GM13977 (cell line): ENCODE measurements at regions not wholly inside any gene's neighbourhood (a gene's known extent, or its start where the extent isn't known, plus 50 kb on each side); places are given as distances from the start of the nearest gene placed in this dataset.

Source experiments
- DNase-seq: peaks from one replicate; pipeline ENCODE4 v3.0.0; 2012; ENCODE audit warnings: low spot score
- in situ Hi-C: fragments of 300-500 bp; cut with MboI; formaldehyde crosslinking; loops from one replicate; pipeline ENCODE4 v1.12.0; 2022; ENCODE audit warnings: low sequenced_read_pairs, low pct_unique_long_range_greater_than_20kb, mixed read lengths, inconsistent platforms; ENCODE audit not compliant: unreplicated experiment
- TF ChIP-seq, protein P1 (sequence below): IDR thresholded peaks from 2 replicates; pipeline ENCODE4 v1.5.1; 2012; ENCODE audit warnings: mild to moderate bottlenecking, control low read depth; ENCODE audit not compliant: insufficient read depth; ENCODE audit errors: extremely low read depth, missing control alignments

- no peak for DNase-seq
- TF ChIP-seq, protein P1, sequence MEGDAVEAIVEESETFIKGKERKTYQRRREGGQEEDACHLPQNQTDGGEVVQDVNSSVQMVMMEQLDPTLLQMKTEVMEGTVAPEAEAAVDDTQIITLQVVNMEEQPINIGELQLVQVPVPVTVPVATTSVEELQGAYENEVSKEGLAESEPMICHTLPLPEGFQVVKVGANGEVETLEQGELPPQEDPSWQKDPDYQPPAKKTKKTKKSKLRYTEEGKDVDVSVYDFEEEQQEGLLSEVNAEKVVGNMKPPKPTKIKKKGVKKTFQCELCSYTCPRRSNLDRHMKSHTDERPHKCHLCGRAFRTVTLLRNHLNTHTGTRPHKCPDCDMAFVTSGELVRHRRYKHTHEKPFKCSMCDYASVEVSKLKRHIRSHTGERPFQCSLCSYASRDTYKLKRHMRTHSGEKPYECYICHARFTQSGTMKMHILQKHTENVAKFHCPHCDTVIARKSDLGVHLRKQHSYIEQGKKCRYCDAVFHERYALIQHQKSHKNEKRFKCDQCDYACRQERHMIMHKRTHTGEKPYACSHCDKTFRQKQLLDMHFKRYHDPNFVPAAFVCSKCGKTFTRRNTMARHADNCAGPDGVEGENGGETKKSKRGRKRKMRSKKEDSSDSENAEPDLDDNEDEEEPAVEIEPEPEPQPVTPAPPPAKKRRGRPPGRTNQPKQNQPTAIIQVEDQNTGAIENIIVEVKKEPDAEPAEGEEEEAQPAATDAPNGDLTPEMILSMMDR = no peak
- in situ Hi-C loops = no loop called here
These were observed 262.6 kb upstream of the HDAC4 start for GRCh38 chr2:239663364-239663924.

GRCh38 chr2:239662413-239663120 lies 261.7 kb upstream of the HDAC4 start:
- TF ChIP-seq, protein P1 = no peak
- in situ Hi-C loops = no loop called here
- no peak for DNase-seq

DNA sequence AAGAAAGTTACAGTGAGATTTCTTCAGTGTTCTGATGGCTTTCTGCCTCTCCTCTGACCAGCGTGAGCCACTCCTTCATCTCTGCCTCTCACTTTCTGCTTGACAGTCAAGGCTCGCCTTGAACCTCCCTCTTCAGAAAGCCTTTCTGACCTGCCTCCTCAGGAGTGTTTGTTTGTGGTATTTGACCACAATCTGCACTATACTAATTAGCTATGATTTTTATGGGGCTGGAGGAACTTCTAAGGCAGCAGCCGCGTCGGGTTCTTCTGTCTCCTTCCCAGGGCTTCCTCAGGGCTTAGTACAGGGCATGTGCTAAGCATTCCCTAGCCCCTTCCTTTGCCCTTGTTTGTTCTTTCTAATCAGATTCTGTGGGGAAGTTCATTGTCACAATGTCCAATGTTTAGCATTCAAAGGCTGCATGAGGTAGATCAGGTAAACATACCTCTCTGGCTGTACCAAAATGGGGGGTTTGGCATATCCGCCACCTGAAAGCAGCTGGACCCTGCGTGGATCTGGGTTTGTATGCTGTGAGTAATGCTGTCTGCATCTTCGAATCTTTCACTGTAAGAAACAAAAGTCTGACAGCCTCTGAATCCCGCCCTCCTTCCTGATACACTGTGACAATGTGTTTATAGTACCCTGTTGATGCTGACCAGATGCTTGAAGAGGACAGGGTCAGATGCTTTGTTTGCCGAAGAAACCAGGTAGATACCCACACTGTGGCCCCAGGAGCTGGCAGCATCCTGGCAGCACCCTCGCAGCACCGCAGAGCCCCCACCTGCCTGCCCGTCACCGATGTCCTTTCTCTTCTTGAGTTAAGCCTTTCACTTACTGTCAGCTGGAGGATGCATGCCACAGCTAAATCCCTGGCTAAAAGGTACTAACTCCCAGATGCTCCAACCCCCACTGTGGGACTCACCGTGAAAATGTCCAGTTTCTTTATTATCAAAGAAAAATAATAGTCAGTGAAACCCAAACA lies 260.8 kb upstream of the HDAC4 start:
- TF ChIP-seq, protein P1 = no peak
- in situ Hi-C loops = no loop called here
- no peak for DNase-seq

GRCh38 chr2:239660390-239661230 lies 259.8 kb upstream of the HDAC4 start:
- no peak for DNase-seq
- in situ Hi-C loops = no loop called here
- TF ChIP-seq, protein P1 = no peak

- no peak for DNase-seq
- TF ChIP-seq, protein P1 = no peak
- in situ Hi-C loops = no loop called here
These were observed 257.2 kb upstream of the HDAC4 start for GRCh38 chr2:239657992-239658391.

GRCh38 chr2:239657236-239657635 lies 256.4 kb upstream of the HDAC4 start:
- no peak for DNase-seq
- TF ChIP-seq, protein P1 = no peak
- in situ Hi-C loops = no loop called here
